NT2/D1 (cell line): ENCODE measurements at regions not wholly inside any gene's neighbourhood (a gene's known extent, or its start where the extent isn't known, plus 50 kb on each side); places are given as distances from the start of the nearest gene placed in this dataset.

Experiments
- SUZ12 ChIP-seq: IDR thresholded peaks from 2 replicates; pipeline ENCODE4 v1.6.1; 2011; ENCODE audit not compliant: insufficient read length, insufficient read depth; ENCODE audit errors: extremely low read depth
- YY1 ChIP-seq: IDR thresholded peaks from 2 replicates; pipeline ENCODE4 v1.6.1; 2011; ENCODE audit not compliant: insufficient read length, insufficient read depth

DNA sequence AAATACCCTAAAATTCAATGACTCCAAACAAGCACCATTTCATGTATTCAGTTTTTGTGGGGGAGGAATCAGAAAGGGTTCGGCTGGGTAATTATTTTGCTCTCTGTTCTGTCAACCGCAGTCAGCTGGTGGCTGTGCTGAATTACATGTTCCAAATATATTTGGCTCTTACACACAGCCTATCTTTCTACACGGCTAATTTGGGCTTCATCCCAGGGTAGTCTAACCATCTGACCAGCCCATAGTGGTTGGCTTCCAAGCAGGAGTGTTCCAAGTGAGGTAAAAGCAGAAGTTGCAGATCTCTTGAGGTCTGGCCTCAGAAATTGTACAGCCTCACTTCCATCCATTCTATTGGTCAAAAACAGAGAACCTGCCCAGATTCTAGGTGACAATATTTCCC, 760.8 kb upstream of the SEMA6D start:
- TF ChIP-seq SUZ12 (no peak), YY1 (no peak)
